Left kidney (tissue), 1 donor: ENCODE measurements at regions not wholly inside any gene's neighbourhood (a gene's known extent, or its start where the extent isn't known, plus 50 kb on each side); places are given as distances from the start of the nearest gene placed in this dataset.
"Not testable (repeated sequence)": the region's sequence is repeated elsewhere in the genome, so short reads cannot be mapped to it uniquely, and the experiment has no call there.

ENCODE experiments used
- DNase-seq: peaks from one replicate; pipeline ENCODE4 v3.0.0-alpha.2; 2013

- DNase-seq: not testable (repeated sequence)
Measured at GRCh38 chr4:123537906-123538402, 141.4 kb downstream of the SPRY1 start.

- peak; percentile 61 for DNase-seq
Measured at GRCh38 chr4:123545667-123546572, 149.3 kb downstream of the SPRY1 start.

- DNase-seq: no peak
Measured at GRCh38 chr4:123546573-123547060, 150.0 kb downstream of the SPRY1 start.

GRCh38 chr4:123547216-123548165 is 150.9 kb downstream of the SPRY1 start:
- peak; percentile 70 for DNase-seq

- DNase-seq: no peak
Measured at GRCh38 chr4:123553279-123553678, 156.7 kb downstream of the SPRY1 start.

GRCh38 chr4:123553733-123554637 is 157.4 kb downstream of the SPRY1 start:
- peak; percentile 25 for DNase-seq

- DNase-seq: no peak
Measured at GRCh38 chr4:123554801-123555232, 158.2 kb downstream of the SPRY1 start.

- DNase-seq: peak; percentile 85
Measured at GRCh38 chr4:123555233-123555806, 158.7 kb downstream of the SPRY1 start.

- peak; percentile 52 for DNase-seq
Measured at GRCh38 chr4:123555807-123556273, 159.2 kb downstream of the SPRY1 start.

GRCh38 chr4:123556526-123556925 is 159.9 kb downstream of the SPRY1 start:
- DNase-seq: no peak

- no peak for DNase-seq
Measured at GRCh38 chr4:123557857-123558536, 161.4 kb downstream of the SPRY1 start.

GRCh38 chr4:123558865-123559264 is 162.3 kb downstream of the SPRY1 start:
- DNase-seq: peak; percentile 18

GRCh38 chr4:123559955-123560871 is 163.6 kb downstream of the SPRY1 start:
- peak; percentile 41 for DNase-seq

GRCh38 chr4:123561525-123561924 is 164.9 kb downstream of the SPRY1 start:
- DNase-seq: no peak

- DNase-seq: no peak
Measured at GRCh38 chr4:123562994-123563750, 166.6 kb downstream of the SPRY1 start.

GRCh38 chr4:123564758-123565346 is 168.3 kb downstream of the SPRY1 start:
- peak; percentile 53 for DNase-seq

GRCh38 chr4:123568936-123569335 is 172.3 kb downstream of the SPRY1 start:
- no peak for DNase-seq

GRCh38 chr4:123569541-123569940 is 172.9 kb downstream of the SPRY1 start:
- DNase-seq: no peak
